A549 (cell line): ENCODE measurements at regions not wholly inside any gene's neighbourhood (a gene's known extent, or its start where the extent isn't known, plus 50 kb on each side); places are given as distances from the start of the nearest gene placed in this dataset.

Experiments
- BHLHE40 ChIP-seq: IDR thresholded peaks from 2 replicates; pipeline ENCODE4 v1.6.1; 2012; ENCODE audit warnings: low read depth, low read length, inconsistent platforms
- CEBPB ChIP-seq, 2 experiments: fragments of >200 bp in 1 of 2; sonication (Bioruptor Twin) in 1 of 2; formaldehyde crosslinking in 1 of 2; IDR thresholded peaks; 2 replicates each; pipeline ENCODE4 v1.6.1; 2012 to 2016
- CTCF ChIP-seq: fragments of >200 bp; sonication (Bioruptor Twin); formaldehyde crosslinking; IDR thresholded peaks from 3 replicates; pipeline ENCODE4 v1.5.1; 2016
- POLR2A ChIP-seq: IDR thresholded peaks from 2 replicates; pipeline ENCODE4 v1.6.1; 2012; ENCODE audit warnings: mild to moderate bottlenecking, low read length

- TF ChIP-seq POLR2A (no peak), CTCF (no peak), CEBPB (IDR thresholded peaks at IDR 0.05) (no peak), BHLHE40 (no peak)
Observed at GRCh38 chr5:163964671-163965070, 459.3 kb downstream of the MAT2B start.
